Heart right ventricle (tissue), 16 donors: ENCODE measurements at regions not wholly inside any gene's neighbourhood (a gene's known extent, or its start where the extent isn't known, plus 50 kb on each side); places are given as distances from the start of the nearest gene placed in this dataset.

Experiments
- ATAC-seq, 8 donors: fragments of 200-7000 bp; cut with Tn5 transposase; one replicate each; pipeline ENCODE4 v1.9.1; 2020; ENCODE audit warnings: mild to moderate bottlenecking in 8 of 8, moderate library complexity in 8 of 8, moderate number of reproducible peaks in 1 of 8
- DNase-seq, 2 donors: peaks; one replicate each; pipeline ENCODE4 v3.0.0-alpha.2; 2020
- H3K27ac ChIP-seq, 10 donors: fragments of 200-600 bp; sonication (generic) in 2 of 10; one replicate each; pipeline versions ENCODE4 v1.5.0 to v1.8.0; 2020 to 2022; ENCODE audit warnings: mild to moderate bottlenecking in 3 of 10
- H3K27me3 ChIP-seq, 7 donors: fragments of 200-600 bp; one replicate each; pipeline ENCODE4 v1.8.0; 2021 to 2022; ENCODE audit warnings: mild to moderate bottlenecking in 2 of 7
- H3K36me3 ChIP-seq, 9 donors: fragments of 200-600 bp; sonication (generic) in 1 of 9; one replicate each; pipeline versions ENCODE4 v1.5.0 to v1.8.0; 2020 to 2022; ENCODE audit warnings: mild to moderate bottlenecking in 2 of 9
- H3K4me1 ChIP-seq, 9 donors: fragments of 200-600 bp; sonication (generic) in 1 of 9; one replicate each; pipeline versions ENCODE4 v1.5.0 to v1.8.0; 2020 to 2022; ENCODE audit warnings: mild to moderate bottlenecking in 4 of 9
- H3K4me3 ChIP-seq, 10 donors: fragments of 200-600 bp; sonication (generic) in 2 of 10; one replicate each; pipeline versions ENCODE4 v1.5.0 to v1.8.0; 2020 to 2022; ENCODE audit warnings: mild to moderate bottlenecking in 7 of 10, moderate library complexity in 2 of 10
- H3K9me3 ChIP-seq, 11 donors: fragments of 200-600 bp in 10 of 11; sonication (generic) in 2 of 11; one replicate each; pipeline versions ENCODE4 v1.5.0 to v1.8.0; 2013 to 2022; ENCODE audit warnings: mild to moderate bottlenecking in 2 of 11, control low read depth in 1 of 11, moderate library complexity in 1 of 11
- CTCF ChIP-seq, 9 donors: fragments of 200-600 bp; sonication (generic) in 2 of 9; IDR thresholded peaks; one replicate each; pipeline versions ENCODE4 v1.5.0 to v1.8.0; 2021 to 2022; ENCODE audit warnings: antibody characterized with exemption in 9 of 9, mild to moderate bottlenecking in 5 of 9, moderate library complexity in 1 of 9
- WGBS, 2 donors: extraction: QIAGEN DNeasy Blood & Tissue Kit; methylation state at CpG; one replicate each; pipeline ENCODE4 v1.1.7; 2013; ENCODE audit warnings: inconsistent platforms in 1 of 2; 5-methylcytosine and 5-hydroxymethylcytosine counted together
- intact Hi-C, 10 donors: fragments of 100-400 bp; cut with DNase I; formaldehyde crosslinking; loops; one replicate each; pipeline versions ENCODE4 v1.11.1 to v1.14.2; 2022
- donor health status: Arrhythmogenic right ventricular cardiomyopathy.
- donor health status: ischemic (EF 13 %, LVEDD 7.1; RV severe dilation, severe dysfunction).
- donor health status: healthy with polysubstance abuse.
- donor health status: DM: no; HTN: yes; CAD: no.
- donor health status: DM: no; HTN: no; CAD: no.
- donor health status: ischemic (EF 25% LVEDD 6.9; RV normal size, moderate dysfunction).
- donor health status: ischemic (EF 25% LVEDD 5.7; RV mildly dilated, moderate dysfunction).
- donor health status: healthy.
- donor health status: DM: yes; HTN: yes; CAD: no.
- donor health status: Ischemic cardiomyopathy.
- donor health status: ischemic (EF 35%, LVEDD 5.7; RV mildly dilated, moderate dysfunction).
- donor health status: nonischemic (EF 11% LVEDD 7.7; RV severe dilation, severe dysfunction).
- donor health status: DM: yes; HTN: yes; CAD: no.
- donor health status: PGD.
- donor health status: ischemic (EF 29% LVEDD 5.4; RV normal size, mild dysfunction).
- donor health status: nonischemic (EF 23%, LVEDD 6.1; RV moderate dilation, normal function).

GRCh38 chr14:56490379-56490778 lies 89.2 kb upstream of the TMEM260 start:
- no peak for DNase-seq
- WGBS, 2 donors: 13 to 15% methylated on average over 3 of the region's 3 CpGs

GRCh38 chr14:56491299-56492285 lies 88.0 kb upstream of the TMEM260 start:
- Histone ChIP-seq H3K4me1 (peaks cover 0 to 12% (median 0%) of the 10 kb centered on the region in 9 donors), H3K27ac (no peak overlapping the region), H3K4me3 (no peak overlapping the region), H3K9me3 (no peaks in the 10 kb centered on the region), H3K27me3 (no peaks in the 10 kb centered on the region), H3K36me3 (no peaks in the 10 kb centered on the region)
- DNase-seq: peak in 1 of 2 donors; percentile 25
- TF ChIP-seq CTCF (IDR thresholded peaks at IDR 0.05): peak; percentile 42 to 77 (median 71)
- 31 to 32% methylated on average over 10 of the region's 10 CpGs for WGBS, 2 donors
- intact Hi-C loops: loop anchor here (1.0 to 10.0 kb wide), 6 partner anchors 696 to 826 kb away; no protein-coding TSS in a partner anchor
- ATAC-seq: peak in 6 of 8 donors; percentile 35 to 57 (median 44)

More at GRCh38 chr14:56490379-56490778, 89.2 kb upstream of the TMEM260 start:
- no peaks in the 10 kb centered on the region for H3K27me3 ChIP-seq
- no peaks in the 10 kb centered on the region for H3K36me3 ChIP-seq
- no peak overlapping the region for H3K27ac ChIP-seq
- H3K9me3 ChIP-seq: no peaks in the 10 kb centered on the region
- H3K4me3 ChIP-seq: no peak overlapping the region
- ATAC-seq: peak in 1 of 8 donors; percentile 19
- peaks cover 0 to 12% (median 0%) of the 10 kb centered on the region in 9 donors for H3K4me1 ChIP-seq
- peak; percentile 28 to 73 (median 64) for TF ChIP-seq CTCF (IDR thresholded peaks at IDR 0.05)
- intact Hi-C loops: loop anchor here in 9 of 10 donors (2.0 to 10.0 kb wide), 5 partner anchors 697 to 827 kb away; no protein-coding TSS in a partner anchor

- intact Hi-C loops: loop anchor here in 7 of 10 donors (5.0 to 10.0 kb wide), 4 partner anchors 693 to 823 kb away; no protein-coding TSS in a partner anchor
Observed at GRCh38 chr14:56494167-56494566, 85.4 kb upstream of the TMEM260 start.

More at GRCh38 chr14:56494167-56494566, 85.4 kb upstream of the TMEM260 start:
- H3K4me1 ChIP-seq: peaks cover 0 to 7% (median 0%) of the 10 kb centered on the region in 9 donors
- H3K36me3 ChIP-seq: no peaks in the 10 kb centered on the region
- ATAC-seq (peak; percentile 59 to 94 (median 80)), DNase-seq (peak in 1 of 2 donors; percentile 40)
- H3K9me3 ChIP-seq: no peaks in the 10 kb centered on the region
- no peak for TF ChIP-seq CTCF (IDR thresholded peaks at IDR 0.05)
- no peak overlapping the region for H3K27ac ChIP-seq
- no peaks in the 10 kb centered on the region for H3K27me3 ChIP-seq
- H3K4me3 ChIP-seq: no peak overlapping the region
- WGBS, 2 donors: 48 to 54% methylated on average over 3 of the region's 3 CpGs
